Activated CD8-positive, alpha-beta T cell treated with anti-CD3 and anti-CD28 coated beads for 36 hours (primary cell): ENCODE measurements at regions not wholly inside any gene's neighbourhood (a gene's known extent, or its start where the extent isn't known, plus 50 kb on each side); places are given as distances from the start of the nearest gene placed in this dataset.

Experiments
- ATAC-seq: fragments of 200-7000 bp; cut with Tn5 transposase; one replicate; pipeline ENCODE4 v1.10.0; 2021; ENCODE audit warnings: mild to moderate bottlenecking, moderate library complexity
- CTCF ChIA-PET: fragments of 350-600 bp; sonication (Branson Sonifier 250); formaldehyde crosslinking; loops from one replicate; lab custom pipeline; 2021; ENCODE audit warnings: antibody characterized with exemption; lab: Charles Lee
- POLR2A ChIA-PET: fragments of 350-600 bp; sonication (Branson Sonifier 250); formaldehyde crosslinking; loops from one replicate; lab custom pipeline; 2021; ENCODE audit warnings: antibody characterized with exemption; lab: Charles Lee
- DNase-seq: peaks from one replicate; pipeline ENCODE4 v3.0.0-alpha.2; 2020
- H3K27ac Mint-ChIP-seq: one replicate; pipeline ENCODE4 v1.8.0; 2021; ENCODE audit warnings: mild to moderate bottlenecking, mixed read lengths
- H3K27me3 Mint-ChIP-seq: one replicate; pipeline ENCODE4 v1.8.0; 2021; ENCODE audit warnings: mixed read lengths
- H3K36me3 Mint-ChIP-seq: one replicate; pipeline ENCODE4 v1.8.0; 2021; ENCODE audit warnings: low read depth, mixed read lengths
- H3K4me1 Mint-ChIP-seq: one replicate; pipeline ENCODE4 v1.8.0; 2021; ENCODE audit warnings: low read depth, mixed read lengths
- H3K4me3 Mint-ChIP-seq: one replicate; pipeline ENCODE4 v1.8.0; 2021; ENCODE audit warnings: mild to moderate bottlenecking, moderate library complexity, mixed read lengths
- H3K9me3 Mint-ChIP-seq: one replicate; pipeline ENCODE4 v1.8.0; 2021; ENCODE audit warnings: mixed read lengths
- CTCF ChIP-seq: fragments of 200-600 bp; IDR thresholded peaks from one replicate; pipeline ENCODE4 v1.8.0; 2022; ENCODE audit warnings: antibody characterized with exemption, mild to moderate bottlenecking
- intact Hi-C: fragments of 100-400 bp; cut with micrococcal nuclease; formaldehyde crosslinking; loops from one replicate; pipeline ENCODE4 v1.10.0; 2022

- no peak for ATAC-seq
- ChIA-PET POLR2A (no interaction called here), CTCF (interaction anchor here (1.3 kb wide), 1 partner anchor 43 kb away, joined by 3 read pairs; no protein-coding TSS in a partner anchor)
- Mint-ChIP-seq H3K27ac (no peak overlapping the region), H3K4me1 (peaks cover 3% of the 10 kb centered on the region), H3K27me3 (peaks cover 2% of the 10 kb centered on the region), H3K4me3 (no peak overlapping the region), H3K9me3 (peaks cover 6% of the 10 kb centered on the region), H3K36me3 (no peaks in the 10 kb centered on the region)
- no peak for TF ChIP-seq CTCF
- intact Hi-C loops = no loop called here
- no peak for DNase-seq
Observed at GRCh38 chr10:89944138-89944537, 242.7 kb downstream of the KIF20B start.

GRCh38 chr10:89946106-89946505 is 244.7 kb downstream of the KIF20B start:
- CTCF ChIA-PET = no interaction called here

GRCh38 chr10:89949496-89949895 is 248.1 kb downstream of the KIF20B start:
- Mint-ChIP-seq H3K9me3 (peaks cover 6% of the 10 kb centered on the region), H3K4me1 (peaks cover 3% of the 10 kb centered on the region), H3K4me3 (no peak overlapping the region), H3K27me3 (no peaks in the 10 kb centered on the region), H3K27ac (no peak overlapping the region), H3K36me3 (no peaks in the 10 kb centered on the region)
- no peak for DNase-seq
- no peak for TF ChIP-seq CTCF
- POLR2A ChIA-PET = no interaction called here
- no peak for ATAC-seq
- intact Hi-C loops = no loop called here
- CTCF ChIA-PET = no interaction called here

More at GRCh38 chr10:89946106-89946505, 244.7 kb downstream of the KIF20B start:
- peaks cover 2% of the 10 kb centered on the region for H3K27me3 Mint-ChIP-seq
- H3K4me3 Mint-ChIP-seq = no peak overlapping the region
- H3K9me3 Mint-ChIP-seq = peaks cover 6% of the 10 kb centered on the region
- H3K27ac Mint-ChIP-seq = no peak overlapping the region
- ATAC-seq = no peak
- no peak for DNase-seq
- intact Hi-C loops = no loop called here
- POLR2A ChIA-PET = no interaction called here
- TF ChIP-seq CTCF = no peak
- H3K36me3 Mint-ChIP-seq = no peaks in the 10 kb centered on the region
- peaks cover 3% of the 10 kb centered on the region for H3K4me1 Mint-ChIP-seq

GRCh38 chr10:89952325-89952724 is 250.9 kb downstream of the KIF20B start:
- CTCF ChIA-PET = no interaction called here
- no peaks in the 10 kb centered on the region for H3K4me1 Mint-ChIP-seq

GRCh38 chr10:89952751-89953150 is 251.4 kb downstream of the KIF20B start:
- ATAC-seq (no peak), DNase-seq (no peak)
- no peak for TF ChIP-seq CTCF
- Mint-ChIP-seq H3K4me3 (no peak overlapping the region), H3K27ac (no peak overlapping the region), H3K27me3 (peaks cover 2% of the 10 kb centered on the region), H3K36me3 (no peaks in the 10 kb centered on the region), H3K4me1 (no peaks in the 10 kb centered on the region), H3K9me3 (peaks cover 3% of the 10 kb centered on the region)
- intact Hi-C loops = loop anchor here (10.0 kb wide), 1 partner anchor 158 kb away; no protein-coding TSS in a partner anchor
- CTCF ChIA-PET = no interaction called here
- POLR2A ChIA-PET = no interaction called here

More at GRCh38 chr10:89952325-89952724, 250.9 kb downstream of the KIF20B start:
- POLR2A ChIA-PET = no interaction called here
- H3K36me3 Mint-ChIP-seq = no peaks in the 10 kb centered on the region
- intact Hi-C loops = loop anchor here (10.0 kb wide), 1 partner anchor 158 kb away; no protein-coding TSS in a partner anchor
- peaks cover 2% of the 10 kb centered on the region for H3K27me3 Mint-ChIP-seq
- no peak overlapping the region for H3K27ac Mint-ChIP-seq
- H3K9me3 Mint-ChIP-seq = peaks cover 6% of the 10 kb centered on the region
- TF ChIP-seq CTCF = no peak
- DNase-seq (no peak), ATAC-seq (no peak)
- H3K4me3 Mint-ChIP-seq = no peak overlapping the region
